ENCODE measurements at regions not wholly inside any gene's neighbourhood (a gene's known extent, or its start where the extent isn't known, plus 50 kb on each side); places are given as distances from the start of the nearest gene placed in this dataset.

GRCh38 chr2:191782351-191782750, 64.5 kb downstream of the CAVIN2 start:
- no peak for DNase-seq (ENCODE audit: low read depth in 2 of 2)
- no peak overlapping the region for H3K4me3 ChIP-seq (replicated peaks in 1 of 2; ENCODE audit: low read depth in 2 of 2, low read length in 2 of 2)
- TF ChIP-seq CTCF (IDR thresholded peaks at IDR 0.05; ENCODE audit: low read depth, low read length), result no peak

- TF ChIP-seq CTCF (IDR thresholded peaks at IDR 0.05; ENCODE audit: low read depth, low read length), result no peak
- DNase-seq (ENCODE audit: low read depth in 2 of 2), result no peak
- H3K4me3 ChIP-seq (replicated peaks in 1 of 2; ENCODE audit: low read depth in 2 of 2, low read length in 2 of 2), result no peak overlapping the region
Observed at GRCh38 chr2:191783416-191783815, 63.5 kb downstream of the CAVIN2 start.

Data from cardiac fibroblast (primary cell).